PC-3 (cell line): ENCODE measurements at regions not wholly inside any gene's neighbourhood (a gene's known extent, or its start where the extent isn't known, plus 50 kb on each side); places are given as distances from the start of the nearest gene placed in this dataset.

Experiments
- CTCF ChIP-seq: fragments of 300-600 bp; sonication (generic); conservative IDR thresholded peaks from 2 replicates; pipeline ENCODE4 v1.5.1; 2017; ENCODE audit warnings: antibody characterized with exemption, low read depth, mild to moderate bottlenecking, low read length
- EZH2 ChIP-seq: fragments of 300-600 bp; sonication (generic); IDR thresholded peaks from one replicate; pipeline ENCODE4 v1.6.1; 2017; ENCODE audit warnings: antibody characterized with exemption, mild to moderate bottlenecking, low read length; ENCODE audit not compliant: unreplicated experiment

- TF ChIP-seq CTCF, result no peak
- no peak for TF ChIP-seq EZH2
These were observed 197.1 kb downstream of the NDFIP2 start for GRCh38 chr13:79678100-79678499.
